ENCODE measurements at regions not wholly inside any gene's neighbourhood (a gene's known extent, or its start where the extent isn't known, plus 50 kb on each side); places are given as distances from the start of the nearest gene placed in this dataset.

DNA sequence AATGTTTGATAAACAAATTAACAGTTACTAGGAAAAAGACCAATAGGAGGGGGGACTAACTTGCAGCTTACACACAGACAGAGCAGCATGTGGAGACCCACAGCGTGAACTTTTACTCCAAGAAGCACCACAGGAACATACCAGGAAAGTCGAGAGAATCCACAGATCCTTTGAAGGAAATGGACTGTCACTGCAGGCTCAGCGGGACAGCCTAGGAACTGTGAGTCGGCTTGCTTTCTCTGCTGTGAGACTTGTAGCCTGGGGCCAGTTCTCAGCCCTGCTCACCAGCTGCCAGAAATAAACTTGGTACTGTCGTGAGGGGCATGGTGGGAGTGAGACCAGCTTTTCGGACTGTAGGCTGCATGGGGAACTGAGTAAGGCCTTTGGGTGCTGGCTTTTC, 1211.5 kb downstream of the PCDH17 start:
- no peak overlapping the region for H3K4me2 ChIP-seq (ENCODE audit: low read depth, low read length)
- H3K9ac ChIP-seq (ENCODE audit: low read length), result no peak overlapping the region
- H2AFZ ChIP-seq (ENCODE audit: low read length), result no peak overlapping the region
- H3K27me3 ChIP-seq (replicated peaks; ENCODE audit: insufficient read depth, low read length), result no peaks in the 10 kb centered on the region
- H3K79me2 ChIP-seq (ENCODE audit: low read length), result no peaks in the 10 kb centered on the region
- H3K4me1 ChIP-seq (ENCODE audit: low read length), result no peaks in the 10 kb centered on the region
- no peaks in the 10 kb centered on the region for H3K9me2 ChIP-seq (replicated peaks; ENCODE audit: insufficient read depth, low read length)
- DNase-seq, result no peak
- no peaks in the 10 kb centered on the region for H3K9me3 ChIP-seq (replicated peaks; ENCODE audit: insufficient read depth, low read length)
- no peaks in the 10 kb centered on the region for H4K20me1 ChIP-seq (ENCODE audit: insufficient read depth, low read length)
- H3K4me3 ChIP-seq (ENCODE audit: low read length), result no peak overlapping the region
- TF ChIP-seq EZH2 (optimal IDR thresholded peaks at IDR 0.05; ENCODE audit: low read depth, low read length) (no peak), EZH2phosphoT487 (IDR thresholded peaks at IDR 0.05; ENCODE audit: low read length) (no peak)
- H3K36me3 ChIP-seq (replicated peaks; ENCODE audit: insufficient read depth, low read length), result no peaks in the 10 kb centered on the region
- no peak overlapping the region for H3K27ac ChIP-seq (ENCODE audit: low read length)
- no peaks in the 10 kb centered on the region for H3F3A ChIP-seq (ENCODE audit: insufficient read depth, low read length)

- Histone ChIP-seq H3K4me1 (ENCODE audit: low read length) (no peaks in the 10 kb centered on the region), H3K27me3 (replicated peaks; ENCODE audit: insufficient read depth, low read length) (no peaks in the 10 kb centered on the region), H3K9ac (ENCODE audit: low read length) (no peak overlapping the region), H4K20me1 (ENCODE audit: insufficient read depth, low read length) (no peaks in the 10 kb centered on the region), H3F3A (ENCODE audit: insufficient read depth, low read length) (no peaks in the 10 kb centered on the region), H3K9me2 (replicated peaks; ENCODE audit: insufficient read depth, low read length) (no peaks in the 10 kb centered on the region), H3K4me3 (ENCODE audit: low read length) (no peak overlapping the region), H3K4me2 (ENCODE audit: low read depth, low read length) (no peak overlapping the region), H3K9me3 (replicated peaks; ENCODE audit: insufficient read depth, low read length) (no peaks in the 10 kb centered on the region), H3K79me2 (ENCODE audit: low read length) (no peaks in the 10 kb centered on the region), H3K27ac (ENCODE audit: low read length) (no peak overlapping the region), H2AFZ (ENCODE audit: low read length) (no peak overlapping the region), H3K36me3 (replicated peaks; ENCODE audit: insufficient read depth, low read length) (no peaks in the 10 kb centered on the region)
- TF ChIP-seq EZH2phosphoT487 (IDR thresholded peaks at IDR 0.05; ENCODE audit: low read length) (no peak), EZH2 (optimal IDR thresholded peaks at IDR 0.05; ENCODE audit: low read depth, low read length) (no peak), CTCF (IDR thresholded peaks at IDR 0.05; ENCODE audit: low read length) (no peak)
- no peak for DNase-seq
Measured at GRCh38 chr13:58843567-58843966, 1212.0 kb downstream of the PCDH17 start.

GRCh38 chr13:58850161-58850560, 1218.6 kb downstream of the PCDH17 start:
- H3K4me2 ChIP-seq (ENCODE audit: low read depth, low read length), result no peak overlapping the region
- no peak overlapping the region for H3K4me3 ChIP-seq (ENCODE audit: low read length)
- H3K9me2 ChIP-seq (replicated peaks; ENCODE audit: insufficient read depth, low read length), result no peaks in the 10 kb centered on the region
- no peak overlapping the region for H2AFZ ChIP-seq (ENCODE audit: low read length)
- TF ChIP-seq EZH2 (optimal IDR thresholded peaks at IDR 0.05; ENCODE audit: low read depth, low read length) (no peak), EZH2phosphoT487 (IDR thresholded peaks at IDR 0.05; ENCODE audit: low read length) (no peak), CTCF (IDR thresholded peaks at IDR 0.05; ENCODE audit: low read length) (no peak)
- no peaks in the 10 kb centered on the region for H3K9me3 ChIP-seq (replicated peaks; ENCODE audit: insufficient read depth, low read length)
- H4K20me1 ChIP-seq (ENCODE audit: insufficient read depth, low read length), result no peaks in the 10 kb centered on the region
- H3K36me3 ChIP-seq (replicated peaks; ENCODE audit: insufficient read depth, low read length), result no peaks in the 10 kb centered on the region
- no peaks in the 10 kb centered on the region for H3K27me3 ChIP-seq (replicated peaks; ENCODE audit: insufficient read depth, low read length)
- no peaks in the 10 kb centered on the region for H3F3A ChIP-seq (ENCODE audit: insufficient read depth, low read length)
- no peaks in the 10 kb centered on the region for H3K79me2 ChIP-seq (ENCODE audit: low read length)
- no peak overlapping the region for H3K27ac ChIP-seq (ENCODE audit: low read length)
- DNase-seq, result no peak
- H3K4me1 ChIP-seq (ENCODE audit: low read length), result no peaks in the 10 kb centered on the region
- H3K9ac ChIP-seq (ENCODE audit: low read length), result no peak overlapping the region

- H3K9me2 ChIP-seq (replicated peaks; ENCODE audit: insufficient read depth, low read length), result no peaks in the 10 kb centered on the region
- no peak overlapping the region for H3K9ac ChIP-seq (ENCODE audit: low read length)
- H3K4me1 ChIP-seq (ENCODE audit: low read length), result no peaks in the 10 kb centered on the region
- H3K36me3 ChIP-seq (replicated peaks; ENCODE audit: insufficient read depth, low read length), result no peaks in the 10 kb centered on the region
- TF ChIP-seq EZH2phosphoT487 (IDR thresholded peaks at IDR 0.05; ENCODE audit: low read length) (no peak), EZH2 (optimal IDR thresholded peaks at IDR 0.05; ENCODE audit: low read depth, low read length) (no peak), CTCF (IDR thresholded peaks at IDR 0.05; ENCODE audit: low read length) (no peak)
- H3F3A ChIP-seq (ENCODE audit: insufficient read depth, low read length), result no peaks in the 10 kb centered on the region
- H3K9me3 ChIP-seq (replicated peaks; ENCODE audit: insufficient read depth, low read length), result no peaks in the 10 kb centered on the region
- H2AFZ ChIP-seq (ENCODE audit: low read length), result no peak overlapping the region
- H3K79me2 ChIP-seq (ENCODE audit: low read length), result no peaks in the 10 kb centered on the region
- no peak overlapping the region for H3K4me3 ChIP-seq (ENCODE audit: low read length)
- DNase-seq, result no peak
- no peaks in the 10 kb centered on the region for H4K20me1 ChIP-seq (ENCODE audit: insufficient read depth, low read length)
- H3K27me3 ChIP-seq (replicated peaks; ENCODE audit: insufficient read depth, low read length), result no peaks in the 10 kb centered on the region
- no peak overlapping the region for H3K27ac ChIP-seq (ENCODE audit: low read length)
- H3K4me2 ChIP-seq (ENCODE audit: low read depth, low read length), result no peak overlapping the region
Measured at GRCh38 chr13:58852076-58852475, 1220.5 kb downstream of the PCDH17 start.
